GM12878 (cell line): ENCODE measurements at regions not wholly inside any gene's neighbourhood (a gene's known extent, or its start where the extent isn't known, plus 50 kb on each side); places are given as distances from the start of the nearest gene placed in this dataset.

ENCODE experiments used
- CBX5 ChIP-seq: sonication (generic); IDR thresholded peaks from 2 replicates; pipeline ENCODE4 v1.6.1; 2016; ENCODE audit warnings: low read depth, moderate library complexity, mild to moderate bottlenecking, inconsistent platforms
- CREM ChIP-seq: IDR thresholded peaks from 2 replicates; pipeline ENCODE4 v1.6.1; 2014; ENCODE audit warnings: antibody characterized with exemption, low read depth
- EP300 ChIP-seq, 2 experiments: fragments of 150-350 bp in 1 of 2; IDR thresholded peaks; 2 replicates each; pipeline ENCODE4 v1.6.1; 2011 to 2012; ENCODE audit warnings: low read depth in 2 of 2, low read length in 2 of 2, borderline replicate concordance in 1 of 2, improper control_type of control experiment in 1 of 2, inconsistent platforms in 1 of 2; ENCODE audit not compliant: control insufficient read depth in 1 of 2
- ETV6 ChIP-seq, 2 experiments: fragments of 450-650 bp in 1 of 2; IDR thresholded peaks in 1 of 2; conservative IDR thresholded peaks in 1 of 2; 2 replicates each; pipeline ENCODE4 v1.6.1; 2014; ENCODE audit warnings: antibody characterized with exemption in 1 of 2, borderline replicate concordance in 1 of 2, low read depth in 1 of 2, mild to moderate bottlenecking in 1 of 2, moderate library complexity in 1 of 2
- FOXM1 ChIP-seq: IDR thresholded peaks from 2 replicates; pipeline ENCODE4 v1.6.1; 2012; ENCODE audit warnings: low read depth, mild to moderate bottlenecking, inconsistent platforms, low read length, moderate library complexity
- MEF2A ChIP-seq: IDR thresholded peaks from 2 replicates; pipeline ENCODE4 v1.6.1; 2011; ENCODE audit warnings: low read depth, mild to moderate bottlenecking, low read length, moderate library complexity; ENCODE audit not compliant: insufficient read depth
- MYB ChIP-seq: fragments of 150-350 bp; IDR thresholded peaks from 2 replicates; pipeline ENCODE4 v1.6.1; 2014; ENCODE audit warnings: mild to moderate bottlenecking, low read depth, low read length, borderline replicate concordance
- RELA ChIP-seq: fragments of 450-650 bp; IDR thresholded peaks from 2 replicates; pipeline ENCODE4 v1.8.0; 2014; ENCODE audit warnings: borderline replicate concordance; ENCODE audit not compliant: partially characterized antibody
- RUNX3 ChIP-seq: IDR thresholded peaks from 2 replicates; pipeline ENCODE4 v1.6.1; 2012; ENCODE audit warnings: low read length, inconsistent platforms
- SMAD1 ChIP-seq: fragments of 450-650 bp; IDR thresholded peaks from 2 replicates; pipeline ENCODE4 v1.6.1; 2018; ENCODE audit warnings: mild to moderate bottlenecking, low read depth; ENCODE audit not compliant: partially characterized antibody
- SMAD5 ChIP-seq: IDR thresholded peaks from 2 replicates; pipeline ENCODE4 v1.6.1; 2016; ENCODE audit warnings: antibody characterized with exemption, low read depth
- SMC3 ChIP-seq: IDR thresholded peaks from 2 replicates; pipeline ENCODE4 v1.6.1; 2011; ENCODE audit warnings: low read length, improper control_type of control experiment, borderline replicate concordance
- SRF ChIP-seq, 2 experiments: IDR thresholded peaks; 2 replicates each; pipeline ENCODE4 v1.6.1; 2011; ENCODE audit warnings: low read depth in 2 of 2, low read length in 2 of 2, mild to moderate bottlenecking in 1 of 2, moderate library complexity in 1 of 2
- ZBTB11 ChIP-seq: fragments of 450-650 bp; formaldehyde crosslinking; IDR thresholded peaks from 2 replicates; pipeline ENCODE4 v1.5.0; 2022; ENCODE audit warnings: mild to moderate bottlenecking, missing genetic modification characterization
- ZNF274 ChIP-seq: IDR thresholded peaks from one replicate; pipeline ENCODE4 v1.8.0; 2011; ENCODE audit not compliant: insufficient read length, insufficient read depth
- ZZZ3 ChIP-seq: IDR thresholded peaks from 2 replicates; pipeline ENCODE4 v1.6.1; 2011; ENCODE audit warnings: low read depth; ENCODE audit not compliant: control insufficient read depth, insufficient read length
- TF ChIP-seq, protein P1 (sequence below): fragments of 450-650 bp; IDR thresholded peaks from 2 replicates; pipeline ENCODE4 v1.6.1; 2017; ENCODE audit warnings: borderline replicate concordance
- TF ChIP-seq, protein P2 (sequence below), 3 experiments: IDR thresholded peaks in 2 of 3; conservative IDR thresholded peaks in 1 of 3; 2 replicates each; pipeline ENCODE4 v1.5.1; 2011; ENCODE audit warnings: low read depth in 3 of 3, low read length in 3 of 3, mild to moderate bottlenecking in 3 of 3, control low read depth in 2 of 3, moderate library complexity in 2 of 3, inconsistent platforms in 1 of 3, mixed read lengths in 1 of 3; ENCODE audit not compliant: control insufficient read depth in 2 of 3, insufficient read depth in 1 of 3; ENCODE audit errors: extremely low read depth in 1 of 3
- TF ChIP-seq, protein P3 (sequence below): fragments of 450-650 bp; IDR thresholded peaks from 2 replicates; pipeline ENCODE4 v1.6.1; 2017; ENCODE audit warnings: antibody characterized with exemption, mild to moderate bottlenecking, moderate library complexity

- TF ChIP-seq, protein P1, sequence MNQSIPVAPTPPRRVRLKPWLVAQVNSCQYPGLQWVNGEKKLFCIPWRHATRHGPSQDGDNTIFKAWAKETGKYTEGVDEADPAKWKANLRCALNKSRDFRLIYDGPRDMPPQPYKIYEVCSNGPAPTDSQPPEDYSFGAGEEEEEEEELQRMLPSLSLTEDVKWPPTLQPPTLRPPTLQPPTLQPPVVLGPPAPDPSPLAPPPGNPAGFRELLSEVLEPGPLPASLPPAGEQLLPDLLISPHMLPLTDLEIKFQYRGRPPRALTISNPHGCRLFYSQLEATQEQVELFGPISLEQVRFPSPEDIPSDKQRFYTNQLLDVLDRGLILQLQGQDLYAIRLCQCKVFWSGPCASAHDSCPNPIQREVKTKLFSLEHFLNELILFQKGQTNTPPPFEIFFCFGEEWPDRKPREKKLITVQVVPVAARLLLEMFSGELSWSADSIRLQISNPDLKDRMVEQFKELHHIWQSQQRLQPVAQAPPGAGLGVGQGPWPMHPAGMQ, result no peak
- TF ChIP-seq RUNX3, result peak; percentile 58
- no peak for TF ChIP-seq MYB
- TF ChIP-seq, protein P2, sequence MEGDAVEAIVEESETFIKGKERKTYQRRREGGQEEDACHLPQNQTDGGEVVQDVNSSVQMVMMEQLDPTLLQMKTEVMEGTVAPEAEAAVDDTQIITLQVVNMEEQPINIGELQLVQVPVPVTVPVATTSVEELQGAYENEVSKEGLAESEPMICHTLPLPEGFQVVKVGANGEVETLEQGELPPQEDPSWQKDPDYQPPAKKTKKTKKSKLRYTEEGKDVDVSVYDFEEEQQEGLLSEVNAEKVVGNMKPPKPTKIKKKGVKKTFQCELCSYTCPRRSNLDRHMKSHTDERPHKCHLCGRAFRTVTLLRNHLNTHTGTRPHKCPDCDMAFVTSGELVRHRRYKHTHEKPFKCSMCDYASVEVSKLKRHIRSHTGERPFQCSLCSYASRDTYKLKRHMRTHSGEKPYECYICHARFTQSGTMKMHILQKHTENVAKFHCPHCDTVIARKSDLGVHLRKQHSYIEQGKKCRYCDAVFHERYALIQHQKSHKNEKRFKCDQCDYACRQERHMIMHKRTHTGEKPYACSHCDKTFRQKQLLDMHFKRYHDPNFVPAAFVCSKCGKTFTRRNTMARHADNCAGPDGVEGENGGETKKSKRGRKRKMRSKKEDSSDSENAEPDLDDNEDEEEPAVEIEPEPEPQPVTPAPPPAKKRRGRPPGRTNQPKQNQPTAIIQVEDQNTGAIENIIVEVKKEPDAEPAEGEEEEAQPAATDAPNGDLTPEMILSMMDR (IDR thresholded peaks at IDR 0.05 in 2 of 3, conservative IDR thresholded peaks at IDR 0.05 in 1 of 3; ENCODE audit: control insufficient read depth in 2 of 3, extremely low read depth in 1 of 3, insufficient read depth in 1 of 3, low read depth in 3 of 3, low read length in 3 of 3), result no peak
- no peak for TF ChIP-seq SMC3
- TF ChIP-seq, protein P3, sequence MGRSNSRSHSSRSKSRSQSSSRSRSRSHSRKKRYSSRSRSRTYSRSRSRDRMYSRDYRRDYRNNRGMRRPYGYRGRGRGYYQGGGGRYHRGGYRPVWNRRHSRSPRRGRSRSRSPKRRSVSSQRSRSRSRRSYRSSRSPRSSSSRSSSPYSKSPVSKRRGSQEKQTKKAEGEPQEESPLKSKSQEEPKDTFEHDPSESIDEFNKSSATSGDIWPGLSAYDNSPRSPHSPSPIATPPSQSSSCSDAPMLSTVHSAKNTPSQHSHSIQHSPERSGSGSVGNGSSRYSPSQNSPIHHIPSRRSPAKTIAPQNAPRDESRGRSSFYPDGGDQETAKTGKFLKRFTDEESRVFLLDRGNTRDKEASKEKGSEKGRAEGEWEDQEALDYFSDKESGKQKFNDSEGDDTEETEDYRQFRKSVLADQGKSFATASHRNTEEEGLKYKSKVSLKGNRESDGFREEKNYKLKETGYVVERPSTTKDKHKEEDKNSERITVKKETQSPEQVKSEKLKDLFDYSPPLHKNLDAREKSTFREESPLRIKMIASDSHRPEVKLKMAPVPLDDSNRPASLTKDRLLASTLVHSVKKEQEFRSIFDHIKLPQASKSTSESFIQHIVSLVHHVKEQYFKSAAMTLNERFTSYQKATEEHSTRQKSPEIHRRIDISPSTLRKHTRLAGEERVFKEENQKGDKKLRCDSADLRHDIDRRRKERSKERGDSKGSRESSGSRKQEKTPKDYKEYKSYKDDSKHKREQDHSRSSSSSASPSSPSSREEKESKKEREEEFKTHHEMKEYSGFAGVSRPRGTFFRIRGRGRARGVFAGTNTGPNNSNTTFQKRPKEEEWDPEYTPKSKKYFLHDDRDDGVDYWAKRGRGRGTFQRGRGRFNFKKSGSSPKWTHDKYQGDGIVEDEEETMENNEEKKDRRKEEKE, result no peak
- TF ChIP-seq ETV6 (conservative IDR thresholded peaks at IDR 0.05 in 1 of 2, IDR thresholded peaks at IDR 0.05 in 1 of 2; ENCODE audit: borderline replicate concordance in 1 of 2, low read depth in 1 of 2), result peak in 1 of 2 experiments; percentile 89; a peak in 2 of 4 replicates
- no peak for TF ChIP-seq CBX5
- TF ChIP-seq SMAD1, result no peak
- TF ChIP-seq RELA, result no peak
- TF ChIP-seq CREM, result 0 out of 2 replicates have a peak, but pooled peaks have one; percentile 18
- TF ChIP-seq ZNF274, result no peak
- TF ChIP-seq EP300 (IDR thresholded peaks at IDR 0.05; ENCODE audit: borderline replicate concordance in 1 of 2, control insufficient read depth in 1 of 2, low read depth in 2 of 2, low read length in 2 of 2), result no peak
- 0 out of 2 replicates have a peak, but pooled peaks have one; percentile 43 for TF ChIP-seq FOXM1
- TF ChIP-seq ZZZ3, result no peak
- TF ChIP-seq SMAD5, result no peak
- TF ChIP-seq SRF (IDR thresholded peaks at IDR 0.05; ENCODE audit: low read depth in 2 of 2, low read length in 2 of 2), result no peak
- TF ChIP-seq ZBTB11 (CRISPR knock-in tag), result no peak
- TF ChIP-seq MEF2A, result peak; percentile 87
Observed at GRCh38 chr12:76152181-76152807, 67.8 kb upstream of the NAP1L1 start (continued).
